OCI-LY7 (cell line): ENCODE measurements at regions not wholly inside any gene's neighbourhood (a gene's known extent, or its start where the extent isn't known, plus 50 kb on each side); places are given as distances from the start of the nearest gene placed in this dataset.

Source experiments
- CTCF ChIP-seq: fragments of 200-600 bp; sonication (generic); conservative IDR thresholded peaks from 2 replicates; pipeline ENCODE4 v1.5.1; 2014; ENCODE audit warnings: mild to moderate bottlenecking, antibody characterized with exemption, low read length, moderate library complexity, mixed read lengths
- EZH2phosphoT487 ChIP-seq: fragments of 200-600 bp; sonication (generic); IDR thresholded peaks from 2 replicates; pipeline ENCODE4 v1.6.1; 2018; ENCODE audit warnings: low read depth, borderline replicate concordance, mild to moderate bottlenecking, mixed run types, antibody characterized with exemption, low read length, moderate library complexity, mixed read lengths

- TF ChIP-seq CTCF, result no peak
- no peak for TF ChIP-seq EZH2phosphoT487
Observed at GRCh38 chr22:47295226-47295901, 532.9 kb downstream of the TBC1D22A start.
